Midbrain (tissue), 1 donor: ENCODE measurements at regions not wholly inside any gene's neighbourhood (a gene's known extent, or its start where the extent isn't known, plus 50 kb on each side); places are given as distances from the start of the nearest gene placed in this dataset.
A peak's percentile ranks its signal among the peaks of the same experiment; 100 is the strongest.

Experiments used
- DNase-seq: peaks from one replicate; lab custom pipeline; 2025; lab: John Stamatoyannopoulos, UW

DNA sequence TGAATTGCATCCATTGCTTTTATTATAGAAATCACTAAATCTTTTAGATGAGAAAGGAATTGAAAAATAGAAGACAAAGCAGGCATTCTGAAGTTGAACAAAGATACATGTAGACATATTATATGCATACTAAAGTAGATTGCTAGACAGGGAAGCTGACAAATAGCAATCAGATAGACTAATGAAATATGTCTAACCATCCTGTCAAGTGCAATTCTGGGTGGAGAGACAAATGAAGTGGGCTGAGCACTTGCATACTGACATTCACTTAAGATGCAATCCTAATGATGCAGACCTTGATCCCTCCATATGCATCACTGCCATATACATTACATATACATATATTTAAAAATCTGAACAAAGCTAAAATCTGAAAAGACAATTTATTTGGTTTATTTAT, 1130.0 kb upstream of the CDH6 start:
- DNase-seq = no peak

DNA sequence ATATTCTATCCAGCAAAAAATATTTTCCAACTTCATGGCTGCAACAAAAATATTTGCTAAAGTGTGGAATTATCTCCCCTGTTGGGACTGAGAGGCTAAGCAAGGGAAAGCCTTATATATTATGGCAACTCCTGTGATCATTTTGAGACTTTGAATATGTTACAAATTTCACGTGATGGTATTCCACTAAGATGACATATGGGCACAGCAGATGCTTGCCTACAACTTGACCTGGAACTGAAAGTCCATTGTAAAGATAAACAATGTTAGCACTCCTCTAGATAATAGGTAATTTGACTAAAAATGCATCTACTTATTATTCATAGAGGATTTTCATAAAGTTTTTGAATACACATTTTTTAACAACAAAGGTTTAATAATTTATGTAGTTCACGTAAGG, 1141.5 kb upstream of the CDH6 start:
- DNase-seq = no peak

DNA sequence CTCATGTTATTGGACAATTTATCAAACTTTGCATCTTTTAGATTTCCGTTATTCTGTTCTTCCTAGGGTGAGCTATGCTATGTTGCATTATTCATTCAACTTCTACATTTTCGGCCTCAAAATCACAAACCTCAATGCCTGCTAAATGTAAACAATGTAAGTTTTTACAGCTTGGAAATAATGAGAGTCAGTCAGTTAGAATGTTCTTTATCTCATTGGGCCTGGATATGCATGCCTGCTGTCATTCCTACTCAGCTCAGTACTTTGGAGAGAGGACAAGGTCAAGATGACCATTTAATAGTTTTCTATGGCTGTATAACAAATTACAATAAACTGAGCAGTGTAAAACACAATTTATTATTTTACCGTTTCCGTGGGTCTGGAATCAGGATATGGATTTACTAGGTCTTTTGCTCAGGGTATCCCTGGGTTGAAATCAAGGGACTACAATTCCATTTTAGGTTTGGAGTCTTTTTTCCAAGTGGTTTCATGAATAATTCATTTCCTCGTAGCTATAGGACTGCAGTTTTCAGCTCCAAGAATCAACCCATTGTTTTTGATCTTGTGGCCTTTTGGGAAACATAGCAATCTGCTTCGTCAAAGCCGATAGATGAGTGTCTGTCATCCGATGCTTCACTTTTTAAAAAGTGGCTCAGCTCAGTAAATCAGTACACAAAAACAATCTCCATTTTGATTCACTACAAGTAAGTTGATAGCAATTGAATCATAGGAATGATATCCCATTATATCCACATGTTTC, 1143.2 kb upstream of the CDH6 start:
- DNase-seq = no peak

DNA sequence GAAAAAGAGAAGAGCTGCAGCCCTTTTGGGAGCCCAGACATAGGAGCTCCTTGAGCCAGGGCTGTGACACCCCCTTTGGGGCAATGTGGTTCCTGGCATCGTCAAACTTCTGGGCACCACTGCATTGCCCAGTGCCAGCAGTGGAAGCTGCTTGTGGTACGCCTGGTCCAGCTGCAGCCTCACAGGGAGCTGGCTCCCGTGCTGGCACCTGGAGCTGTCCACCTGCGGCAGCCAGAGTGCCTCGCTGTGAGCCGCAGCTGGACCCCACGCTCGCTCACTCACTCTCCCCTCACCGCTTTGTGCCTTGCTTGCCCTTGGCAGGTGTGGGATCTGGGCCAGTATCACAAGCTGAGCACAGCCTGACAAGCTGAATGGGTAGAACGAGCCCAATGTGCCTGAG, 1150.8 kb upstream of the CDH6 start:
- no peak for DNase-seq

DNA sequence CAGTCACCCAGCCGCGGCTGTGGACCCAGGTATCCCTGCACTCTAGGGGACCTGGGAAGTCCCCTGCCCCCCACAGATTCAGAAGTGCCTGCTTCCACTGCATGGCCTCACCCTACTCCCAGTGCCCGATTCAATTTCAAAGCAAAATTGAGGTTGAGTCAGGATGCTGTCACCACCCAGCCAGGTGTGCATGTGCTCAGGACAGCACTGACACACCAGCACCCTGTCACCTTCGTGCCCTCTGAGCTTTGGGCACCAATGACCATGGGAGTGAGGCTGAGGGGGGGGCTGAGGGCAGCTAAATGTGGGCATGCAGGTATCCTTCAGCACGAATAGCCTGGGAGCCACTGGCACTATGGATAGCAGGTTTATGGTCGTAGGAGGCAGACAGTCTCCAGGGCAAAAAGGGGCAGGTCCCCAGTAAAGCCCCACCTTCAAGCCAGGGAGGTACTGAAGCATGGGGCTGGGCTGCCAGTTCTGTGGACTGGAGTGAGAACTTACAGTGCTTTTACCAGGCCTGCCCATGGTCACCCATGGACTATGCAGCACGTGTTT, 1151.6 kb upstream of the CDH6 start:
- DNase-seq = no peak

DNA sequence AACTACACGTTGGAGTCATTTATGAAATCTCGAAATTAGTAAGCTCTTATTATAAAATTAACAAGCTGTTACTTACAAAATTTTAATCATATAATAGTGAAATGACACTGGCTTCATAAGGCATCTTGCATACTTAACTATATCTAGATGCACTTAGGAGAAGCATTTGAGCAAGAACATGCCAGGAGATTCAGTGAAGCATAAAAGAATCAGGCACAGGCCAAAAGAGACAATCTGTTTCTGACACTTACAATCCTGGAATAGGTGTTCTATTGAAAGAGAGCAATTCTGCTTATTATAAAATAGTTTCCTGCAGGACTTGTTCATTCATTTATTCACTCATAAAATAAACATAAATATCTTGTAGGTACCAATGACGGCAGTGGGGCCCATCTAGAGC, 1152.2 kb upstream of the CDH6 start:
- no peak for DNase-seq

DNA sequence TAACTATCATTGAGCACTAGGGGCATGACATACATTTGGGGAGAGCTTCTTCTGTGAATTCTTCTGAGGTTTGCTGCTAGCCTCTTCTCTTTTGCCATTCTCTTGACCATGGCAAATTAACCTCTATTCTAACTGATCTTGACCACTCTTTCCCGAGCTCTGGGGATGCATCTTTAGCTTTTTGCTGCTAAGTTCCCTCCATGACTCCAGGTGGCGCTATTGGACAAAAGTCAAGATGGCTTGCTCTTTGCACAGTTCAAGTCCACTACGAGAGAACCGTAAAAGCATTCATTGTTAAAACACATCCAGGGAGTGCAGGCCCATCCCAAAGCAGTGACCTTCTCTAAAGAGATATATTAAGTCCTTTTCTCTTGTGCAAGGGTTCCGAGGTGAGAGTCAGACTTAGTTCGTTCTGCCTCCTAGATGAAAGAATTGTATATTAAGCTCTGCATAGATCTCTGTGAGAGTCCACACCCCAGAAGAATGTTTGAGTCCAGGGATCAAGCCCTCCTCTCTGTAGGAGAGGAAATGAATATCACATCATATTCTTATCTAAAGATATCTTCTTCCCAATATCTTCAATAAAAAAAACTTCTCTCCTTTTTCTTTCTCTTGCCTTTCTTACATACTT, 1152.9 kb upstream of the CDH6 start:
- peak; percentile 79 for DNase-seq

DNA sequence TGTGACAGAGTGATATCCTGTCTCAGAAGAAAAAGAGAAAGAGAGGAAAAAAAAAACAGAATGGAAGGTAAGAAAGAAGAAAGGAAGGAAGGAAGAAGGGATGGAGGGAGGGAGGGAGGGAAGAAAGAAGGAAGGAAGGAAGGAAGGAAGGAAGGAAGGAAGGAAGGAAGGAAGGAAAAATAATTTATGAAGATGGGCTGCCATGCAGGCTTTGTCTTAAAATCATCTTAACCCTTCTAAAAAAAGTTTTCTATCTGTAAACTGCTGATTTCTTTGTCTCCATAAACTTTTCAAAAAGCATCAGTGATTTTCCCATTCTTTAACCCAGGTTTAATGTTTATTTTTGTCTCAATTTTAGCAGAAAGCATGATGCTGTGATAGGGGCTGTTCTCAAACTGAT, 1154.1 kb upstream of the CDH6 start:
- DNase-seq = no peak

DNA sequence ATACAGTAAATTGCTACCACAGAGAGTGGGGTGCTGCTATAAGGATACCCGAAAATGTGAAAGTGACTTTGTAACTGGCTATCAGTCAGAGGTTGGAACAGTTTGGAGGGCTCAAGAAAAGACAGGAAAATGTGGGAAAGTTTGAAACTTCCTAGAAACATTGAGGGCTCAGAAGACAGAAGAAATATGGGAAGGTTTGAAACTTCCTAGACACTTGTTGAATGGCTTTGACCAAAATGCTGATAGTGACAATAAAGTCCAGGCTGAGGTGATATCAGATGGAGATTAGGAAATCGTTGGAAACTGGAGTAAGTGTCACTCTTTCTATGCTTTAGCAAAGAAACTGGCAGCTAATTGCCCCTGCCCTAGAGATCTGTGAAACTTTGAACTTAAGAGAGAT, 1158.6 kb upstream of the CDH6 start:
- no peak for DNase-seq

DNA sequence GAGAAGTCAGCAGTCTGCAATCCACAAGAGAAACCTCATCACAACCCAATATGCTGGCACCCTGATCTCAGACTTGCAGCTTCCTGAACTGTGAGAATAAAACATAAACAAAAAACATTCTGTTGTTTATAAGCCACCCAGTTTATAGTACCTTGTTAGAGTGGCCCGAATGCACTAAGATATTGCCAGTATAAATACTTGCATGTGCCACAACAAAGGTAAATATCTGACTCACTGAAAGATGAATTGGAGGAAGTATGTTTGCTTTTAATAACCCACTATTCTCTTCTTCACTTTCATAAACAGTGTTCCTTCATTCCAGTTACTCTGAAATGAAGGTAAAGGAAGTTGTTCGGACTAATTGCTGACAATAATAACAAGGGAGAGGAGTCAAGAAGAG, 1163.4 kb upstream of the CDH6 start:
- no peak for DNase-seq

DNA sequence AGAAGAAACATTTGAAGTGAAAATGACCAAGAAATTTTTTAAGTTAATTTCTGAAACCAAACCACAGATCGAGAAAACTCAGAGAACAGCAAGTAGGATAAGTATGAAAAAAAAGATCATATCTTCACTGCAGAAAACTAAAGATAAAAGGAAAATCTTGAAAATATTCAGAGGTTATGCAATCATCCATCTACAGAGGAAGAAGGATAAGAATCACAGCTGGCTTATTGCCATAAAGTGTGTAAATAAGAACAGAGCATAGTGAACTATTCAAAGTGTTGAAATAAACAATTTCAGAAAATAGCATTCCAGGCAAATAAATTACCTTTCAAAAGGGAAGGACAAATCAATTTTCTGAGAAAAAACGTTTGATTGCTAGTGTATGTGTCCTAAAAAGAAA, 1191.7 kb upstream of the CDH6 start:
- DNase-seq = no peak

DNA sequence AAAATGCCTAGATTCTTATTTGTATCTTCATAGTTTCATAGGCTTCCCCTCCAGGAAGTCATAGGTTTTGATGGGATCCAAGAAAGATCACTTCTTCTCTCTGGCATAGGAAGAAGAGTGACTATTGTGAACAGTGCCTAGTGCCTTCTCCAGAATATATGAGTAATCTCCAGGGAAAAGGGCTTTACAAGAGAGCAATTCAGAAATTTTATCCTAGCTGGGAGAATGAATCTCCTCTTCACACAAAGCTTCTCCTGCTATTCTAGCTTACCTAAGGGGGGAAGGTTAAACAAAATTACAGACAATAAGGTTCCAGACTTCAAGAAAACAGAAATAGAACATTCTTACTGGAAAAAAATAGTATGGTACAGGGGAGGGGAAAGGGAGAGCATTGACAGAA, 1193.3 kb upstream of the CDH6 start:
- no peak for DNase-seq

DNA sequence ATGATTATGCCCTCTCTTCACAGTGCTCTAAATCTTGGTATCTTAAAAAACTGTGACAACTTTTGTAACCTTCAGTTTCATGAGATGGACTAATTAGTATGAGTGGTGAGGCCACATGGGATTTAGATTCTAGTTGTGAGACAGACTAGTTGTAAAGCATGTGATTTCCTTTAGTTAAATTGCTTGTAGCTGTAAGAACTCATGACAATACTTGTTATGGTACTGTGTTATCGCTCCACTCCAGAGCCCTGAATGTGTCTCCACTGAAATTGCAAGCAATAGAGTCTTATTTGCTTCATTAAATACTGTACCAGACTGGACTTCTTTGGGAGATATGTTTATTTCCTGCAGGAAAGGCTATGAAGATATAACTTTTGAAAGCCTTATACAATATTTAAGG, 1198.3 kb upstream of the CDH6 start:
- DNase-seq = no peak

DNA sequence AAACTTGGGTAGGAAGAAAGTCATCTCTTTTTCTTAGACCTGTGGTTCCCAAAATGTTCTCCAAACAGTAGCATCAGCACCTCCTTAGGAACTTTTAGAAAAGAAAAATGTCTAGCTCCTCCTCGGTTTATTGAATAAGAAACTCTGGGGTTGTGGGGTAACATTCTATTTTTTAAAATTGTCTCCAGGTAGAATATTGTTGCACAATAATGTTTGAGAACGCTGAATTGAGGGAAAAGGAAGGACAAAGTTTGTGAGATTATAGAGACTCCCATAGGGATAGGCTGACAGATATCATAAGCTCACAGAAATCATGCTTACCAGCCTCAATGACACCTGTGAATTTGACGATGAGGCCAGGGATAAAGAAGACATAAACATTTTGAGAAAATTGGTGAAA, 1199.0 kb upstream of the CDH6 start:
- no peak for DNase-seq

DNA sequence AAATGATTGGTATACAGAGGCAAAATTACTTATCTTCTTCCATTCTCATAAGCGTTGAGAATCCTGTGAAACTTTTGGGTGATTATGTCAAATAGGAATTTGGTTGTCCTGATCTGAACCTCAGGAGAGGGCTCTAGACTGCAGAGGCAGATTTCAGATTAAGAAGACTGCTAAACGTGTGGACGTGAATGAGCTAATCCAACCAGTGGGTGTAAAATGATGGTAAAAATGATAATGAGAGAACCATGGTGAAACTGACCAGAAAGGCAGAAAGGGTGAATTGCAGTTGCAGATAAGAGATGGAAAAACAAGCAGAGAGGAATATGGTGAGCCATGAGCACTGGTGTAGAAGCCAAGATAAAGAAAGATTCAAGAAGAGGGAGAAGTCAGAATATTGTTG, 1200.2 kb upstream of the CDH6 start:
- no peak for DNase-seq

DNA sequence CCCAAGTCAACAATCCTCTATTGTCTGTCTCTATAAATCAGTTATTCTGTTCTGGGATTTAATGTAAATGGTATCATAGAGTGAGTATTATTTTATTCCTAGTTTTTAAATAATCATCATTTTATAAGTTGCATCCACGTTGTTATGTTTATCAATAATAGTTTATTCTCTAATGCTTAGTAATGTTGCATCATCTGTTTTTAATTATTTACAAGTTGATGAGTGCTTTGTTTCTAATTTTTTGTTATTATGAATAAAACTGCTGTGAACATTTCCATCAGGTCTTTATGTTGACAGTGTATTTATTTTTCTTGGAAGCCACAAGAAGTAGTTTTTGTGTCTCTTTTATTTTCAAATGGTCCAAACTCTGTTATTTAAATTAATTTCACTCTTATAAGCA, 1201.2 kb upstream of the CDH6 start:
- DNase-seq = no peak

DNA sequence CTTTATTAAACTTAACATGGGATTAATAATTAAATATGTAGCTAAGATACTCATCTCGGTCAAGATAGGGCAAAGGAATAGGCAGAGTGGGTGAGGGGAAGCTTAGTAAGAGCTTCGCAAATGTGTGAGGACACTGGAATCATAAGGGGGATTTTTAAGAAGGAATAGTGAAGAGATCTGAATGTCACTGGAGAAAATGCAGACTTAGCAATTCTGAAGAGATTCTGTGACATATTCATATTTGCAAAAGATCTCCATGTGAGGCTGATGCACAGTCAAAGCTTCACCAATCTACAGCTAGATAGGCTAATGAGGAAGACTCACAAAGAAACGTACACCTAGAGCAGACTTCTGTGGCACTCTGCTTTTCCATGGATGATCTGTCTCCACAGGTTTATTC, 1202.8 kb upstream of the CDH6 start:
- no peak for DNase-seq

DNA sequence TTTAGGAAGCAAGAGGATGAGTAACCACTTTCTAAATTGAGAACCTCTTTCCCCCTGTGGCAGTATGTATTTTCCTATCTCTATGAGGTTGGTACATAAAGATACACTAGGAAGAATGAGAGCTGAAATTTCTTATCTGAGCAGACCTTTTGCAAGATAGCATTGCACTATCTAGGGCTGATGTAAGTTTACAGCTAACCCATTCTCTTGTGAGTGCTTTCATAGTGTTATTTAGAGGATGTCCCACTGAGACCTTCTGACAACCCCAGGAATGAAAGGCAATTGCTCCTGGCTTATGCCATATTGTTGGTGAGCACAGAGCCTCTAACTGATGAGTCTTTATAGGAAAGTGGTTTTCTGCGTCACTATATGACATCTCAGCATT, 1209.3 kb upstream of the CDH6 start:
- no peak for DNase-seq

DNA sequence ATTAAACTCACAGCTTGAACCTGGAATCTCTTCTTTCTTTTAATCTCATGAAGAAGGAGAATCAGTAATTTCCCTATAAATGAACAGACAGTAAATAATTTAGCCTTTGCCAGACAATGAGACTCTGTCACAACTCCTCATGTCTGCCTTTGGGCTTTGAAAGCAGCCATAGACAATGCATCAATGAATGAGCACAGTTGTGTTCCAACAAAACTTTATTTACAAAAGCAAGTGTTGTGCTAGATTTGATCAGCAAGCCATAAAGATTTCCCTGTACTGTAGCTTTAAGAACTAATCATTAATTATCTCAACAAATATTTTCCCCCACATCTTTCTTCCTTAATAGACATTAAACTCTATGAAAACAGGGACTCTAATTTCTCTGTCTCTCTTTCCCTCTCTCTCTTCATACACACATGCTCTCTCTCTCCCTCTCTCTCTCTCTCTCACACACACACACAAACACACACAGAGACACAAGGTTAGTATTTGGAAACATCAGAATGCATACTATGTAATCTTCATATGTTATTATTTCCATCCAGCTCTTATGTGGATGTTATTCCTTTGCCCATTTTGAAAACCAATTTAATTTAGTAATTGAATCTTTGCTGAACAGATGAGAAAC, 1209.8 kb upstream of the CDH6 start:
- no peak for DNase-seq

DNA sequence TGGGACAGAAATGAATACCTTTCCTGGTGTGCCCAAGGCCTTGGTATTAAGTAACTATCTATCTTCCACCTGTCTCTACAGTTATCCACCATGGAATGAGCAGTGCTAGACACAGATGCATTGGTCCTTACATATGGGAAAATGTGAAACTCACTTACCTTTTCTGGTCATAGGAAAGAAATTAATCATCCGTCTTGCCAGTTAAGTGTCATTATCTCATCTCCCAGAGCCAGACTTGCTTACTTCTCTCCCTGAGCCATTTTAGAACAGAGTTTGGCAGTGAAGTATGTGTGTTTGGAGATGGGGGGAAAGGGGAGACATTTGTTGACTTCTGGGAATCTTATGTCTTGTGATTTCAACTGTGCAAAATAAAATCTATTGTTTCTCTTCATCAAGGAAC, 1211.0 kb upstream of the CDH6 start:
- no peak for DNase-seq

DNA sequence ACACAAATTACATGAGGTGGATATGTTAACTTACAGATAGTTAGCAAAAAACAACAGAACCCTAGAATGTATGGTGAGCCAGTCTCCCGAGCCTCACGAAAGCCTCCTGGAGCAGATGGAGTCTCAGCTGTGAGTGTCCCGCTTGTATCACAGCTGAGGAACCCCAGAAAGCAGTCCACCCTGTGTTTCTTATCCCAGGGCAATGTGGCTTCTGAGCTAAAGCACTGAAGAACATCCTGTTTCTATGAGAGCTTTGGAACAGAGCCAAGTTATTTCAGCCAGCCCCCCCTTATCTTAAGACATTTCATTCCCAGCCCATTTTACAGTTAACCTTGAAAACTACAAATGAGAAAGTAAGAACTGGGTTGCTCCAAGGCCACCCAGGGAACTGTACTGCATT, 1220.9 kb upstream of the CDH6 start:
- no peak for DNase-seq

DNA sequence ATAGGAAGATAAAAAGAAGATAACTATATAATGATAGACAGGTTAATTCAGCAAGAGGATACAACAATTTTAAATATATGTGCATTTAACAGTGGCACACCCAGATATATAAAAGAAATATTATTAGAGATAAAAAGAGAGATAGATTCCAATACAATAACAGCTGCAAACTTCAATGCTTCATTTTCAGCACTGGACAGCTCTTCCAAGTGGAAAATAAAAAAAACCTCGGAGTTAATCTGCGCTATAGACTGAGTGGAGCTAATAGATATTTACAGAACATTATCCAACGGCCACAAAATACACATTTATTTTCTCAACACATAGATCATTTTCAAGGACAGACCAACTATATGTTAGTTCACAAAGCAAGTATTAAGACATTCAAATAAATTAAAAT, 1229.5 kb upstream of the CDH6 start:
- DNase-seq = no peak

DNA sequence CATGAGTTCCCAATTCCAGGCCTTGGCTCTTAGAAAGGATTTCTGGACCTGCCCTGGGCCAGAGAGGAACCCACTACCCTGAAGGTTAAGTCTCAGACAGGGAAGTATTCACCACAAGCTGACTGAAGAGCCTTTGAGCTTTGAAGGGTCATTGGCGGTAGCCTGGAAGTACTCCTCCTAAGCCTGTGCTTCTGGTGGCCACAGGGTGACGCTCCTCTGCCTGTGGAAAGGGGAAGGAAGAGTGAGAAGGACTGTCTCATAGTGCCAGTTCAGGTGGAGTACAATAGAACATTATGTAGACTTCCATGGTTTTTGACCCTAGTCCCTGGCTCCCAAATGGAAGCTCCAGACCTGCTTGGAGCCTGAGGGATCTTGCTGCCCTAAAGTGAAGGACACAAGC, 1233.2 kb upstream of the CDH6 start:
- DNase-seq = no peak
